ENCODE measurements at regions not wholly inside any gene's neighbourhood (a gene's known extent, or its start where the extent isn't known, plus 50 kb on each side); places are given as distances from the start of the nearest gene placed in this dataset.

DNA sequence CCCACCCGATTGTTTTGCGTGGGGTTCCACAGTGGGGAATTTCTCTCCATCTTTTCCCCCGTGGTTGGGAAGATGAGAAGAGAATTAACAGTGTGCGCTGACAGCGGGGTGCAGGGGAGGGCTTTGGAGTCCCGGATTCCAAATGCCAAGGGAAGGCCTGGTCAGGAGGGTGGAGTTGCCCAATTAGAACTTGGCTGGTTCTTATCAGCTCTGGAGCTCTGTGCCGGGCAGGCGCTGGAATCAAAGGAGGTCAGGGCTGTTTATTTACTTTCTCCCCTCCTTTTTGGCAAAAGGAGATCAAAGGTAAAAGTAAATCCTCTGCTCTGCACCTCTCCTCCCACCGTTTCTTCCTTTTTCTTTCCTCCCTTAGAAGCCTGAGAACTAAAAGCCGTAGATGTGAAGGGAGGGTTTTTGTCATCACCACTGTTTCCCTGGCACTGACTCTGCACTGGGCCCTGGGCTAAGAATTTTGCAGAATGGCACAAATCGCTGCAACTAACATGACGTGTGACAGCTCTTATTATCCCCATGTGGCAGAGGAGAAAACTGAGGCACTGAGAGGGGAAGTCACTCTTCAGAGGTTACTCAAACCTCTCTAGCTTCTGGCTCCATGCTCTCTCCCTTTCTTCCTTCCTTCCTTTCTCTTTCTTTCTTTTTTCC lies 95.2 kb upstream of the ZNF716 start:
- in situ Hi-C loops (cut with MboI; ENCODE audit: low sequenced_read_pairs in 4 of 4) = no loop called here

DNA sequence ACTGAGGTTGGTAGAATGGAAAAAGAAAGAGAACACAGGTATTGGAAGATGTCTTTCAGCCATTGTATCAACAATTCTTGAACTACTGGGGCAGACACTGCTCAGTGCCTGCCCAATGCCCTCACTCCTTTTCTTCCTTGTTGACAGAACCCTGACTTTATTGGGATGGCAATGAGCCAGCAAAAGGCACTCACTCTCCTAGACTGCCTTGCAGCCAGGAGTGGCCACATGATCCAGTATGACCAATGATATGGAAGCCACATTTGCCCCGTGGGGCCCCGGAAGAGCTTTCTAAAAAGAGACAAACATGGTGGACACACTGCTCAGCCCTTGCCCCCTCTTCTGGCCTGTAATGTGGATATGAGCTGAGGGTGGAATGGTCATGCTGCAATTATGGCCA lies 88.6 kb upstream of the ZNF716 start:
- in situ Hi-C loops (cut with MboI; ENCODE audit: low sequenced_read_pairs in 4 of 4) = no loop called here
- Histone ChIP-seq H3K36me3 (no peaks in the 10 kb centered on the region), H3K9me3 (no peaks in the 10 kb centered on the region), H3K4me3 (no peak overlapping the region), H3K4me1 (no peaks in the 10 kb centered on the region), H3K27ac (no peak overlapping the region), H3K27me3 (no peaks in the 10 kb centered on the region)
- intact Hi-C loops (cut with DNase I; ENCODE audit: low total_unique reads) = no loop called here
- DNase-seq (no peak), ATAC-seq (no peak)
- TF ChIP-seq, protein P1, sequence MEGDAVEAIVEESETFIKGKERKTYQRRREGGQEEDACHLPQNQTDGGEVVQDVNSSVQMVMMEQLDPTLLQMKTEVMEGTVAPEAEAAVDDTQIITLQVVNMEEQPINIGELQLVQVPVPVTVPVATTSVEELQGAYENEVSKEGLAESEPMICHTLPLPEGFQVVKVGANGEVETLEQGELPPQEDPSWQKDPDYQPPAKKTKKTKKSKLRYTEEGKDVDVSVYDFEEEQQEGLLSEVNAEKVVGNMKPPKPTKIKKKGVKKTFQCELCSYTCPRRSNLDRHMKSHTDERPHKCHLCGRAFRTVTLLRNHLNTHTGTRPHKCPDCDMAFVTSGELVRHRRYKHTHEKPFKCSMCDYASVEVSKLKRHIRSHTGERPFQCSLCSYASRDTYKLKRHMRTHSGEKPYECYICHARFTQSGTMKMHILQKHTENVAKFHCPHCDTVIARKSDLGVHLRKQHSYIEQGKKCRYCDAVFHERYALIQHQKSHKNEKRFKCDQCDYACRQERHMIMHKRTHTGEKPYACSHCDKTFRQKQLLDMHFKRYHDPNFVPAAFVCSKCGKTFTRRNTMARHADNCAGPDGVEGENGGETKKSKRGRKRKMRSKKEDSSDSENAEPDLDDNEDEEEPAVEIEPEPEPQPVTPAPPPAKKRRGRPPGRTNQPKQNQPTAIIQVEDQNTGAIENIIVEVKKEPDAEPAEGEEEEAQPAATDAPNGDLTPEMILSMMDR (IDR thresholded peaks at IDR 0.05 in 4 of 5, conservative IDR thresholded peaks at IDR 0.05 in 1 of 5) = no peak
- no peak for TF ChIP-seq POLR2A (IDR thresholded peaks at IDR 0.05)

More for the DNA sequence above, 95.2 kb upstream of the ZNF716 start:
- Histone ChIP-seq H3K4me3 (no peak overlapping the region), H3K4me1 (no peaks in the 10 kb centered on the region), H3K36me3 (no peaks in the 10 kb centered on the region), H3K27me3 (no peaks in the 10 kb centered on the region), H3K27ac (no peak overlapping the region), H3K9me3 (no peaks in the 10 kb centered on the region)
- DNase-seq = no peak
- no peak for TF ChIP-seq POLR2A (IDR thresholded peaks at IDR 0.05)
- TF ChIP-seq, protein P1 (IDR thresholded peaks at IDR 0.05 in 4 of 5, conservative IDR thresholded peaks at IDR 0.05 in 1 of 5) = no peak
- ATAC-seq = no peak
- intact Hi-C loops (cut with DNase I; ENCODE audit: low total_unique reads) = no loop called here

DNA sequence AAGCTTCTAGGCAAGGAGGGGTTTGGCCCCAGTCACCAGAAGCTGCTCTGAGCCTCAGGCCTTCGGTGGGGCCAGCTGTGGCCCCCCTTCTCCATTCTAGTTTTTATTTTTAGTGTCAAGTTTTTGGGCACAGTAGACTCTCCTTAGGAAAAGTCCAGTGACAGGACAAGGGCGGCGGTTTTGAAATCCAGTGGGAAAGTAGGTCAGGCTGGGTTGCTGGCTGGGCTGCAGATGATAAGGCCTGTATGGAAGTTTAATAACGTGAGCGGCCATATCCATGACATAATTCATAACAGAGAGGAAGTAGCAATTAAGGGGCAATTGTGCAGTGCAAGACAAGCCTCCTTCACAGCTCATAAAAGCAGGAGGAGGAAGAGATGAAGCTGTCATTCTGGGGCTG lies 87.1 kb upstream of the ZNF716 start:
- H3K27me3 ChIP-seq = no peaks in the 10 kb centered on the region
- H3K4me1 ChIP-seq = no peaks in the 10 kb centered on the region
- TF ChIP-seq POLR2A (IDR thresholded peaks at IDR 0.05) = no peak
- TF ChIP-seq, protein P1 (IDR thresholded peaks at IDR 0.05 in 4 of 5, conservative IDR thresholded peaks at IDR 0.05 in 1 of 5) = no peak
- no peaks in the 10 kb centered on the region for H3K9me3 ChIP-seq
- H3K36me3 ChIP-seq = no peaks in the 10 kb centered on the region
- no peak overlapping the region for H3K27ac ChIP-seq
- ATAC-seq (no peak), DNase-seq (no peak)
- intact Hi-C loops (cut with DNase I; ENCODE audit: low total_unique reads) = no loop called here
- no peak overlapping the region for H3K4me3 ChIP-seq
- in situ Hi-C loops (cut with MboI; ENCODE audit: low sequenced_read_pairs in 4 of 4) = no loop called here

DNA sequence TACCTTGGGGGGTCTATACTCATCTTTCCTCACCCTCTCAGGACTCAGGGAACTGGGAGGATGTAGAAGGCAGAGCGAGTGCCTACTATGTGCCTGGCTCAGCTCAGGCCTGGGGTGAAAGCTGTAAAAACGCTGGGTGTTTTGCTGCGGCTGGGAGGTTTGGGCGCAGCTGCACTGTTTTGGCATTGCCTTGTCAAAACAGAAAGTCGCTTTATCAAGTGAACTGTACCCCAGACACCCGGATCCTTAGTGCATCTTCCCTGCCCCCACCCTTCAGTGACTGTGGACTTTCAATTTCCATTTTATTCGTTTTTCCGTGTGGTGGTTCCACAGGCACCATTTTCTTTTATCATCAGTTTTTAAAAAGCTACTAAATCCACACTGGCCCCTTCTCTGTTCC lies 86.7 kb upstream of the ZNF716 start:
- no peaks in the 10 kb centered on the region for H3K4me1 ChIP-seq
- no peak overlapping the region for H3K27ac ChIP-seq
- in situ Hi-C loops (cut with MboI; ENCODE audit: low sequenced_read_pairs in 4 of 4) = no loop called here

More for the DNA sequence above, 86.7 kb upstream of the ZNF716 start:
- no peak for DNase-seq
- ATAC-seq = no peak
- Histone ChIP-seq H3K27me3 (no peaks in the 10 kb centered on the region), H3K9me3 (no peaks in the 10 kb centered on the region), H3K4me3 (no peak overlapping the region), H3K36me3 (no peaks in the 10 kb centered on the region)
- intact Hi-C loops (cut with DNase I; ENCODE audit: low total_unique reads) = no loop called here
- TF ChIP-seq, protein P1 (IDR thresholded peaks at IDR 0.05 in 4 of 5, conservative IDR thresholded peaks at IDR 0.05 in 1 of 5) = no peak
- no peak for TF ChIP-seq POLR2A (IDR thresholded peaks at IDR 0.05)

Data from gastrocnemius medialis (tissue), 4 donors.